ENCODE measurements at regions not wholly inside any gene's neighbourhood (a gene's known extent, or its start where the extent isn't known, plus 50 kb on each side); places are given as distances from the start of the nearest gene placed in this dataset.
A peak's percentile ranks its signal among the peaks of the same experiment; 100 is the strongest.

- no peak for DNase-seq (ENCODE audit: low read depth)
- TF ChIP-seq, protein P1, sequence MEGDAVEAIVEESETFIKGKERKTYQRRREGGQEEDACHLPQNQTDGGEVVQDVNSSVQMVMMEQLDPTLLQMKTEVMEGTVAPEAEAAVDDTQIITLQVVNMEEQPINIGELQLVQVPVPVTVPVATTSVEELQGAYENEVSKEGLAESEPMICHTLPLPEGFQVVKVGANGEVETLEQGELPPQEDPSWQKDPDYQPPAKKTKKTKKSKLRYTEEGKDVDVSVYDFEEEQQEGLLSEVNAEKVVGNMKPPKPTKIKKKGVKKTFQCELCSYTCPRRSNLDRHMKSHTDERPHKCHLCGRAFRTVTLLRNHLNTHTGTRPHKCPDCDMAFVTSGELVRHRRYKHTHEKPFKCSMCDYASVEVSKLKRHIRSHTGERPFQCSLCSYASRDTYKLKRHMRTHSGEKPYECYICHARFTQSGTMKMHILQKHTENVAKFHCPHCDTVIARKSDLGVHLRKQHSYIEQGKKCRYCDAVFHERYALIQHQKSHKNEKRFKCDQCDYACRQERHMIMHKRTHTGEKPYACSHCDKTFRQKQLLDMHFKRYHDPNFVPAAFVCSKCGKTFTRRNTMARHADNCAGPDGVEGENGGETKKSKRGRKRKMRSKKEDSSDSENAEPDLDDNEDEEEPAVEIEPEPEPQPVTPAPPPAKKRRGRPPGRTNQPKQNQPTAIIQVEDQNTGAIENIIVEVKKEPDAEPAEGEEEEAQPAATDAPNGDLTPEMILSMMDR (IDR thresholded peaks at IDR 0.05; ENCODE audit: insufficient read depth, low read depth, low read length): no peak
- H3K4me3 ChIP-seq (ENCODE audit: low read depth, low read length): no peak overlapping the region
Observed at GRCh38 chr4:107269175-107269574, 233.1 kb upstream of the DKK2 start.

DNA sequence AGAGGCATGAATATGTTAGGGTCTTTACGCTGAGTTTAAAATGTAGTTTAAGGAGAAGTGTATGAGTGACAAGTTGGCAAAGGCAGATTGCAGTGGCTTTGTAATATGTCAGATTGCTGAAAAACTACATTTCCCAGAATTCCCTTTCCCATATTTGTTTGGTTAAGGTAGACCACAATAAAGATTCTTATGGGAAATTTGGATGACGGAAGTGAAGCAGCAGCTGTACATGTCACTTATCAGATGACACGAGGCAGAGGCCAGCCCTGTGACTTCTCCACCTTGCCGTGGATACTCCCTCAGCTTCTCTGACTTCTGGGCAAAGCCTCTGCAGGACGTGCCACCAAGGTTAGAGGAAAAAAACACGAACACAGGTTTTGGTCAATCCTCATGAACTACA lies 229.7 kb upstream of the DKK2 start:
- DNase-seq (ENCODE audit: low read depth): no peak
- TF ChIP-seq, protein P1 (IDR thresholded peaks at IDR 0.05; ENCODE audit: insufficient read depth, low read depth, low read length): no peak
- H3K4me3 ChIP-seq (ENCODE audit: low read depth, low read length): no peak overlapping the region

- TF ChIP-seq, protein P1 (IDR thresholded peaks at IDR 0.05; ENCODE audit: insufficient read depth, low read depth, low read length): no peak
- peak; percentile 16 for DNase-seq (ENCODE audit: low read depth)
- H3K4me3 ChIP-seq (ENCODE audit: low read depth, low read length): no peak overlapping the region
Observed at GRCh38 chr4:107261241-107261874, 225.2 kb upstream of the DKK2 start.

- H3K4me3 ChIP-seq (ENCODE audit: low read depth, low read length): no peak overlapping the region
- TF ChIP-seq, protein P1 (IDR thresholded peaks at IDR 0.05; ENCODE audit: insufficient read depth, low read depth, low read length): no peak
- peak; percentile 17 for DNase-seq (ENCODE audit: low read depth)
Observed at GRCh38 chr4:107258359-107258758, 222.2 kb upstream of the DKK2 start.

DNA sequence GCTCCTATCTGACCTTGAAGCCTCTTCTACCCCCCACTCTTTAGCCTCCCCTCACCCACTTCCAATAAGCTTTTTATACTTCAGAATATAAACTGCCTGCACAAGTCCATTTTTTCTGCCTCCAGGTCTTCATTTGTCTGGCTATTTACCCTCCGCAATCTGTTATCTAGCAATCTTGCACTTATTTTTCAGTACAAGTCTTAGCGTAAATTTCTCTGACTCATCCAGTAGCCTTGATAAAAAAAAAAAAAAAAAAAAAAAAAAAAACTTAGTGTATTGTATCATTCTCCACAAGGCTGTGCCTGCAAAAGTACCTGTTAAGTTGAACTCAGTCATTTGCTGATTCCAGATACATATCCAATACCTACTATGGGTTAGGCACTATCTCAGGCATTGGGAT lies 219.5 kb upstream of the DKK2 start:
- no peak overlapping the region for H3K4me3 ChIP-seq (ENCODE audit: low read depth, low read length)
- TF ChIP-seq, protein P1 (IDR thresholded peaks at IDR 0.05; ENCODE audit: insufficient read depth, low read depth, low read length): no peak
- peak; percentile 40 for DNase-seq (ENCODE audit: low read depth)

- no peak overlapping the region for H3K4me3 ChIP-seq (ENCODE audit: low read depth, low read length)
- TF ChIP-seq, protein P1 (IDR thresholded peaks at IDR 0.05; ENCODE audit: insufficient read depth, low read depth, low read length): no peak
- DNase-seq (ENCODE audit: low read depth): no peak
Observed at GRCh38 chr4:107255114-107255513, 219.0 kb upstream of the DKK2 start.

- DNase-seq (ENCODE audit: low read depth): no peak
- TF ChIP-seq, protein P1 (IDR thresholded peaks at IDR 0.05; ENCODE audit: insufficient read depth, low read depth, low read length): no peak
- H3K4me3 ChIP-seq (ENCODE audit: low read depth, low read length): no peak overlapping the region
Observed at GRCh38 chr4:107253579-107254068, 217.5 kb upstream of the DKK2 start.
